Renal cortical epithelial cell (primary cell): ENCODE measurements at regions not wholly inside any gene's neighbourhood (a gene's known extent, or its start where the extent isn't known, plus 50 kb on each side); places are given as distances from the start of the nearest gene placed in this dataset.

Source experiments
- DNase-seq: peaks from one replicate; pipeline ENCODE4 v3.0.0-alpha.2; 2011; ENCODE audit warnings: low read depth

- DNase-seq, result no peak
Measured at GRCh38 chr14:65279958-65280357, 132.6 kb upstream of the FUT8 start.

GRCh38 chr14:65280653-65281052 is 131.9 kb upstream of the FUT8 start:
- no peak for DNase-seq

GRCh38 chr14:65281991-65282895 is 130.3 kb upstream of the FUT8 start:
- peak; percentile 64 for DNase-seq

- DNase-seq, result no peak
Measured at GRCh38 chr14:65282896-65283253, 129.7 kb upstream of the FUT8 start.

- DNase-seq, result no peak
Measured at GRCh38 chr14:65286443-65286842, 126.1 kb upstream of the FUT8 start.

- DNase-seq, result no peak
Measured at GRCh38 chr14:65287264-65288131, 125.0 kb upstream of the FUT8 start.

- DNase-seq, result peak; percentile 95
Measured at GRCh38 chr14:65290830-65291229, 121.7 kb upstream of the FUT8 start.

- DNase-seq, result no peak
Measured at GRCh38 chr14:65291531-65291930, 121.0 kb upstream of the FUT8 start.

- DNase-seq, result no peak
Measured at GRCh38 chr14:65294816-65295215, 117.7 kb upstream of the FUT8 start.

- no peak for DNase-seq
Measured at GRCh38 chr14:65296402-65296801, 116.1 kb upstream of the FUT8 start.

- no peak for DNase-seq
Measured at GRCh38 chr14:65296876-65297275, 115.7 kb upstream of the FUT8 start.

GRCh38 chr14:65297744-65298143 is 114.8 kb upstream of the FUT8 start:
- DNase-seq, result no peak

GRCh38 chr14:65299826-65300225 is 112.7 kb upstream of the FUT8 start:
- DNase-seq, result no peak

- no peak for DNase-seq
Measured at GRCh38 chr14:65301862-65302539, 110.5 kb upstream of the FUT8 start.

- DNase-seq, result peak; percentile 62
Measured at GRCh38 chr14:65302571-65303189, 109.8 kb upstream of the FUT8 start.

GRCh38 chr14:65303190-65303898 is 109.2 kb upstream of the FUT8 start:
- peak; percentile 76 for DNase-seq

- DNase-seq, result no peak
Measured at GRCh38 chr14:65303899-65304222, 108.7 kb upstream of the FUT8 start.

GRCh38 chr14:65304239-65304638 is 108.3 kb upstream of the FUT8 start:
- DNase-seq, result no peak

- no peak for DNase-seq
Measured at GRCh38 chr14:65304963-65305362, 107.6 kb upstream of the FUT8 start.

- no peak for DNase-seq
Measured at GRCh38 chr14:65308536-65308935, 104.0 kb upstream of the FUT8 start.

- DNase-seq, result no peak
Measured at GRCh38 chr14:65310568-65310967, 102.0 kb upstream of the FUT8 start.
